Endothelial cell of umbilical vein (primary cell): ENCODE measurements at regions not wholly inside any gene's neighbourhood (a gene's known extent, or its start where the extent isn't known, plus 50 kb on each side); places are given as distances from the start of the nearest gene placed in this dataset.

Source experiments
- BruUV-seq: library from RNA; stranded (reverse); fragments of 400-500 nt; replicated peaks from 2 replicates; lab custom pipeline; 2021; lab: Mats Ljungman, UMichigan
- CTCF ChIA-PET: fragments of 300-600, 350-600 bp; sonication (Branson Sonifier 250); formaldehyde crosslinking; loops from one replicate; lab custom pipeline; 2021; ENCODE audit warnings: antibody characterized with exemption, inconsistent platforms; lab: Charles Lee
- POLR2A ChIA-PET: fragments of 300-600, 350-600 bp; sonication (Branson Sonifier 250); formaldehyde crosslinking; loops from one replicate; lab custom pipeline; 2021; ENCODE audit warnings: antibody characterized with exemption, inconsistent platforms; lab: Charles Lee
- DNase-seq: peaks from one replicate; pipeline ENCODE4 v3.0.0-alpha.2; 2011; ENCODE audit warnings: low read depth, low spot score
- FAIRE-seq: peaks from 2 replicates; lab custom pipeline; 2011; peaks lifted over from hg19 to GRCh38; lab: Jason Lieb, UNC
- H2AFZ ChIP-seq: 2 replicates; pipeline ENCODE4 v1.6.0; 2012; ENCODE audit warnings: low read depth, low read length, control low read depth, inconsistent platforms
- H3K27ac ChIP-seq: 2 replicates; pipeline ENCODE4 v1.5.1; 2011; ENCODE audit warnings: low read depth, mild to moderate bottlenecking, control low read depth, low read length, moderate library complexity; ENCODE audit not compliant: insufficient read depth
- H3K27me3 ChIP-seq, 2 experiments: 2 replicates each; pipeline versions ENCODE4 v1.6.0 to v1.6.1; 2011; ENCODE audit warnings: low read length in 2 of 2, mixed read lengths in 1 of 2; ENCODE audit not compliant: control insufficient read depth in 2 of 2, insufficient read depth in 2 of 2
- H3K36me3 ChIP-seq, 2 experiments: 2 replicates in 1 of 2; 3 replicates in 1 of 2; pipeline ENCODE4 v1.5.1; 2011; ENCODE audit warnings: low read length in 2 of 2, mild to moderate bottlenecking in 1 of 2, moderate library complexity in 1 of 2; ENCODE audit not compliant: control insufficient read depth in 2 of 2, insufficient read depth in 2 of 2; ENCODE audit errors: extremely low read depth in 1 of 2
- H3K4me1 ChIP-seq: 3 replicates; pipeline ENCODE4 v1.5.1; 2011; ENCODE audit warnings: mild to moderate bottlenecking, low read length; ENCODE audit not compliant: control insufficient read depth, insufficient read depth; ENCODE audit errors: extremely low read depth
- H3K4me2 ChIP-seq: 2 replicates; pipeline ENCODE4 v1.6.1; 2011; ENCODE audit warnings: low read length, control low read depth, mixed read lengths; ENCODE audit not compliant: insufficient read depth
- H3K4me3 ChIP-seq, 3 experiments: fragments of 200-600 bp in 1 of 3; sonication (generic), shearing (Covaris generic) in 1 of 3; replicated peaks in 1 of 3; 2 replicates each; pipeline ENCODE4 v1.5.1; 2011 to 2016; ENCODE audit warnings: control low read depth in 3 of 3, low read length in 3 of 3, mild to moderate bottlenecking in 2 of 3, inconsistent platforms in 1 of 3, low read depth in 1 of 3, moderate library complexity in 1 of 3; ENCODE audit not compliant: insufficient read depth in 1 of 3
- H3K79me2 ChIP-seq: 2 replicates; pipeline ENCODE4 v1.6.0; 2012; ENCODE audit warnings: low read length, inconsistent platforms; ENCODE audit not compliant: control insufficient read depth, insufficient read depth
- H3K9ac ChIP-seq: replicated peaks from 2 replicates; pipeline ENCODE3; 2011; ENCODE audit warnings: low read length, control low read depth; ENCODE audit not compliant: insufficient read depth; ENCODE audit errors: extremely low read depth
- H3K9me1 ChIP-seq: replicated peaks from 3 replicates; pipeline ENCODE4 v1.6.0; 2011; ENCODE audit warnings: mild to moderate bottlenecking, low read length; ENCODE audit not compliant: control insufficient read depth, insufficient read depth; ENCODE audit errors: extremely low read depth
- H3K9me3 ChIP-seq: replicated peaks from 2 replicates; pipeline ENCODE4 v1.5.1; 2012; ENCODE audit warnings: low read length, inconsistent platforms; ENCODE audit not compliant: control insufficient read depth, insufficient read depth
- H4K20me1 ChIP-seq: replicated peaks from 2 replicates; pipeline ENCODE3; 2011; ENCODE audit warnings: mild to moderate bottlenecking, low read length; ENCODE audit not compliant: control insufficient read depth, insufficient read depth; ENCODE audit errors: extremely low read depth
- CTCF ChIP-seq, 2 donors: IDR thresholded peaks; 1 replicate in 1 of 2; 2 replicates in 1 of 2; pipeline ENCODE4 v1.5.1; 2011; ENCODE audit warnings: low read length in 2 of 2, mild to moderate bottlenecking in 2 of 2, moderate library complexity in 2 of 2, control low read depth in 1 of 2, inconsistent platforms in 1 of 2, low read depth in 1 of 2; ENCODE audit not compliant: insufficient read depth in 1 of 2; ENCODE audit errors: extremely low read depth in 1 of 2
- EZH2 ChIP-seq: IDR thresholded peaks from 2 replicates; pipeline ENCODE4 v1.6.1; 2012; ENCODE audit warnings: borderline replicate concordance, low read depth, mild to moderate bottlenecking, moderate library complexity, low read length, inconsistent platforms; ENCODE audit not compliant: severe bottlenecking
- FOS ChIP-seq: IDR thresholded peaks from 2 replicates; pipeline ENCODE4 v1.6.1; 2011; ENCODE audit warnings: mild to moderate bottlenecking, low read length, moderate library complexity, borderline replicate concordance; ENCODE audit not compliant: insufficient read depth
- GATA2 ChIP-seq: IDR thresholded peaks from 2 replicates; pipeline ENCODE4 v1.7.0; 2011; ENCODE audit warnings: low read depth, mild to moderate bottlenecking, moderate library complexity, mixed read lengths, low read length; ENCODE audit not compliant: insufficient read length, insufficient read depth
- JUN ChIP-seq: IDR thresholded peaks from 2 replicates; pipeline ENCODE4 v1.6.1; 2011; ENCODE audit warnings: borderline replicate concordance, low read depth; ENCODE audit not compliant: insufficient read length, insufficient read depth
- MAX ChIP-seq: IDR thresholded peaks from 2 replicates; pipeline ENCODE4 v1.6.1; 2011; ENCODE audit not compliant: insufficient read depth, insufficient read length
- MYC ChIP-seq: IDR thresholded peaks from one replicate; pipeline ENCODE4 v1.6.1; 2011; ENCODE audit warnings: mild to moderate bottlenecking, low read depth, low read length
- POLR2A ChIP-seq: IDR thresholded peaks from 2 replicates; pipeline ENCODE4 v1.6.1; 2012; ENCODE audit warnings: low read depth, mild to moderate bottlenecking, control low read depth, low read length
- POLR2AphosphoS5 ChIP-seq: IDR thresholded peaks from 2 replicates; pipeline ENCODE4 v1.6.1; 2012; ENCODE audit warnings: low read depth, mild to moderate bottlenecking, control low read depth, low read length, moderate library complexity; ENCODE audit not compliant: insufficient read depth
- dilution Hi-C: fragments of 300-500 bp; cut with MboI; formaldehyde crosslinking; loops from one replicate; pipeline ENCODE4 v1.15.0; 2019; ENCODE audit warnings: low sequenced_read_pairs; ENCODE audit not compliant: extremely low pct_ligation_motif_present
- intact Hi-C: fragments of 100-400 bp; cut with micrococcal nuclease; formaldehyde crosslinking; loops from one replicate; pipeline ENCODE4 v1.10.0; 2022

DNA sequence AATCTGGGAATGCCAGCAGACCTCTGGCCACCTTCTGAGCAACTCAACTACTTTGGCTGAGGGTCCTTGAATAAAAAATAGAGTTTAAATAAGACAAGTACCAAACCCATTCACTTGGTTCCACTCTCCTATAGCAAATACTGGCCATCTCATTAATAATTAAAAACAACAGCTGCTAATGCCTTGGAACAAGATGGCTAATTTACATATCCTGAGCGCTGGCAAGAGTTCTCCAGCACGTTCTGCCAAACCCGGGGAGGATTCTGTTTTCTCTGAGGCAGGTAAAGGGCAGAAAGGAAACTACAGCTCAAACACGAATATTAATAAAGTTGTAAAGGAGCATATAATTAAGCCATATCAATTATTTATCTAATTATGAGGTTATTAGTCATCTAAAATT is 1123.7 kb downstream of the TDRD15 start:
- Histone ChIP-seq H3K79me2 (no peaks in the 10 kb centered on the region), H3K9ac (no peak overlapping the region), H3K27me3 (no peaks in the 10 kb centered on the region), H3K4me2 (no peak overlapping the region), H3K36me3 (no peaks in the 10 kb centered on the region), H3K4me3 (no peak overlapping the region), H3K9me1 (no peaks in the 10 kb centered on the region), H3K9me3 (peaks cover 2% of the 10 kb centered on the region), H2AFZ (no peak overlapping the region), H3K4me1 (no peaks in the 10 kb centered on the region), H3K27ac (no peak overlapping the region), H4K20me1 (no peaks in the 10 kb centered on the region)
- DNase-seq (no peak), FAIRE-seq (no peak)
- dilution Hi-C loops (no loop called here), intact Hi-C loops (no loop called here)
- ChIA-PET CTCF (no interaction called here), POLR2A (no interaction called here)
- no peak for TF ChIP-seq CTCF (IDR thresholded peaks at IDR 0.05; ENCODE audit: extremely low read depth in 1 of 2, insufficient read depth in 1 of 2, low read depth in 1 of 2, low read length in 2 of 2)
- TF ChIP-seq JUN: no peak
- TF ChIP-seq MYC: no peak
- TF ChIP-seq MAX: no peak
- no peak for TF ChIP-seq GATA2
- no peak for TF ChIP-seq EZH2
- no peak for TF ChIP-seq POLR2A
- no peak for TF ChIP-seq FOS
- no peak for TF ChIP-seq POLR2AphosphoS5
- BruUV-seq: no TSS peak
